ENCODE measurements at regions not wholly inside any gene's neighbourhood (a gene's known extent, or its start where the extent isn't known, plus 50 kb on each side); places are given as distances from the start of the nearest gene placed in this dataset.

DNA sequence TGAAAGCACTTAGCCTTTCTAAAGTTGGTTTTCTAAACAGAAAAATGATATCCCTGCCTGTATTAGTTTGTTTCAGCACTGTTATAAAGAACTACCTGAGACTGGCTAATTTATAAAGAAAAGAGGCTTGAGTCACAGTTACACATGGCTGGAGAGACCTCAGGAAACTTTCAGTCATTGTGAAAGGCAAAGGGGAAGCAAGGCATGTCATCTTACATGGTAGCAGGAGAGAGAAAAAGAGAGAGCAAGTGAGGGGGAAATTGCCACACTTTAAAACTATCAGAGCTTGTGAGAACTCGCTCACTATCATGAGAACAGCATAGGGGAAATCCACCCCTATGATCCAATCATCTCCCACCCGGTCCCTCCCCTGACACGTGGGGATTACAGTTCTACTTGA lies 64.9 kb downstream of the FAM170A start:
- ChIA-PET POLR2A (no interaction called here), CTCF (no interaction called here)
- H3K27me3 Mint-ChIP-seq, result no peaks in the 10 kb centered on the region
- no peak overlapping the region for H3K4me3 Mint-ChIP-seq
- no peak for ATAC-seq (ENCODE audit: poor library complexity)
- H3K27ac Mint-ChIP-seq, result no peak overlapping the region
- H3K36me3 ChIP-seq (ENCODE audit: insufficient read depth, low read length), result no peaks in the 10 kb centered on the region
- H3K27me3 ChIP-seq (ENCODE audit: control insufficient read depth in 1 of 2, insufficient read depth in 2 of 2, low read length in 2 of 2), result no peaks in the 10 kb centered on the region
- no peak overlapping the region for H3K4me3 ChIP-seq (ENCODE audit: low read length)
- no peaks in the 10 kb centered on the region for H3K36me3 Mint-ChIP-seq (ENCODE audit: low read depth)
- no peak for DNase-seq
- H3K9me3 ChIP-seq (ENCODE audit: control insufficient read depth in 1 of 2, insufficient read depth in 1 of 2, low read length in 2 of 2), result peaks cover 3 to 9% of the 10 kb centered on the region in 2 experiments
- no peaks in the 10 kb centered on the region for H3K4me1 Mint-ChIP-seq (ENCODE audit: low read depth)
- no peak overlapping the region for H3K27ac ChIP-seq (ENCODE audit: low read depth in 1 of 2, low read length in 2 of 2)
- intact Hi-C loops (cut with DNase I, micrococcal nuclease), result no loop called here
- H3K9me3 Mint-ChIP-seq, result peaks cover 12% of the 10 kb centered on the region
- no peaks in the 10 kb centered on the region for H3K4me1 ChIP-seq (ENCODE audit: insufficient read depth, low read length)
- TF ChIP-seq, protein P1, sequence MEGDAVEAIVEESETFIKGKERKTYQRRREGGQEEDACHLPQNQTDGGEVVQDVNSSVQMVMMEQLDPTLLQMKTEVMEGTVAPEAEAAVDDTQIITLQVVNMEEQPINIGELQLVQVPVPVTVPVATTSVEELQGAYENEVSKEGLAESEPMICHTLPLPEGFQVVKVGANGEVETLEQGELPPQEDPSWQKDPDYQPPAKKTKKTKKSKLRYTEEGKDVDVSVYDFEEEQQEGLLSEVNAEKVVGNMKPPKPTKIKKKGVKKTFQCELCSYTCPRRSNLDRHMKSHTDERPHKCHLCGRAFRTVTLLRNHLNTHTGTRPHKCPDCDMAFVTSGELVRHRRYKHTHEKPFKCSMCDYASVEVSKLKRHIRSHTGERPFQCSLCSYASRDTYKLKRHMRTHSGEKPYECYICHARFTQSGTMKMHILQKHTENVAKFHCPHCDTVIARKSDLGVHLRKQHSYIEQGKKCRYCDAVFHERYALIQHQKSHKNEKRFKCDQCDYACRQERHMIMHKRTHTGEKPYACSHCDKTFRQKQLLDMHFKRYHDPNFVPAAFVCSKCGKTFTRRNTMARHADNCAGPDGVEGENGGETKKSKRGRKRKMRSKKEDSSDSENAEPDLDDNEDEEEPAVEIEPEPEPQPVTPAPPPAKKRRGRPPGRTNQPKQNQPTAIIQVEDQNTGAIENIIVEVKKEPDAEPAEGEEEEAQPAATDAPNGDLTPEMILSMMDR (IDR thresholded peaks at IDR 0.05), result no peak

DNA sequence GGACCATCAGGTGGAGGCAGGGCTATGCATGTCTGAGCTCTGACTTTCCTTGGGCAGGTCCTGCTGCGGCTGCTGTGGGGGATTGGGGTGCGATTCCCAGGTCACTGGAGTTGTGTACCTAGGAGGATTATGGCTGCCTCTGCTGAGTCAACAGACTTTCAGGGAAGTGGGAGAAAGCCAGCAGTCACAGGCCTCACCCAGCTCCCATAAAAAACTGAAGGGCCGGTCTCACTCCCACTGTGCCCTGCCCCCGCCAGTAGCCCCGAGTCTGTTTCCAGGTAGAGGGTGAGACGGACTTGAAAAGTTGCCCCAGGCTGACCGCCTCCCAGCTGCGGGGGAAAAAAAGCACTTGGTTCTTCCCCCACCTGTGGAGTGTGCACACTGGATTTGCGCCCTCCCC lies 76.7 kb downstream of the FAM170A start:
- Mint-ChIP-seq H3K27ac (no peak overlapping the region), H3K4me1 (ENCODE audit: low read depth) (no peaks in the 10 kb centered on the region), H3K27me3 (peaks cover 9% of the 10 kb centered on the region), H3K36me3 (ENCODE audit: low read depth) (no peaks in the 10 kb centered on the region), H3K4me3 (no peak overlapping the region), H3K9me3 (peaks cover 2% of the 10 kb centered on the region)
- Histone ChIP-seq H3K4me3 (ENCODE audit: low read length) (no peak overlapping the region), H3K4me1 (ENCODE audit: insufficient read depth, low read length) (no peaks in the 10 kb centered on the region), H3K27me3 (ENCODE audit: control insufficient read depth in 1 of 2, insufficient read depth in 2 of 2, low read length in 2 of 2) (peaks cover 0 to 2% of the 10 kb centered on the region in 2 experiments), H3K9me3 (ENCODE audit: control insufficient read depth in 1 of 2, insufficient read depth in 1 of 2, low read length in 2 of 2) (peaks cover 0 to 3% of the 10 kb centered on the region in 2 experiments), H3K36me3 (ENCODE audit: insufficient read depth, low read length) (no peaks in the 10 kb centered on the region), H3K27ac (ENCODE audit: low read depth in 1 of 2, low read length in 2 of 2) (no peak overlapping the region)
- ChIA-PET POLR2A (no interaction called here), CTCF (no interaction called here)
- TF ChIP-seq, protein P1 (IDR thresholded peaks at IDR 0.05), result no peak
- ATAC-seq (ENCODE audit: poor library complexity) (no peak), DNase-seq (no peak)
- intact Hi-C loops (cut with DNase I, micrococcal nuclease), result no loop called here

DNA sequence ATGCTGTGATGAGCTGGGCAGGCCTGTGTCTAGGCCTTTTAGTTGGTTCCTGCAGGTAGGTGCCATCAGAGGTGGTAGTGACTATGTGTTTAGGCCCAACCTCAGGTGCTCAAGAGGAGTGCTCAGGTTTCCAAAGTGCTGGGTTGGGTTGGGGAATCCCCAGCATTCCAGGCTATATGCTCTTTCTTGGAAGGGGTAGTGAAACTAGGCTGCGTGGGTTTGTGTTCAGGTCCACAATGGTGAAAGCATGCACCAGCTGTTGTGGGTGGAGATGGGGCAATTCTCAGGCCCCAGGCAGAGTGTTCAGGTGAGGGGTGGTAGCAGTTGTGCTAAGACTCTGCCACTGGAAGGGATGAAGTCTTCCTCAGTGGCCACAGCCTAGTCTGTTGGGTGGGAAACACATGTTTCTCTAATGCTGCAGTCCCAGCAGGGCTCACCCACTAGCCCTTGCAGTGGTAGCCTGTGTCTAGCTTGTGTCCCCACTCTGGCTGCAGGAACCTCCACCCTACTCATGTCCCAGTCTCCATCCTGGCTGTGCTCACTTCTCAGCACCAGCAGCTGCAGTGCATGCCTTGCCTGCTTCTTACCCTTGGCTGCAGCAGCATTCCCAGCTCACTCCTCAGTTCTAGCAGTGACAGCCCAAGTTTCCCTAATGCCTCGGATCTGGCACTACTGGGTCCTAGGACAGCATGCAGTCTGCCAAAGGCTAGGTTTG lies 78.9 kb downstream of the FAM170A start:
- CTCF ChIA-PET, result no interaction called here
- H3K9me3 Mint-ChIP-seq, result no peaks in the 10 kb centered on the region
- TF ChIP-seq, protein P1 (IDR thresholded peaks at IDR 0.05), result no peak
- peaks cover 0 to 2% of the 10 kb centered on the region in 2 experiments for H3K27me3 ChIP-seq (ENCODE audit: control insufficient read depth in 1 of 2, insufficient read depth in 2 of 2, low read length in 2 of 2)
- H3K4me3 ChIP-seq (ENCODE audit: low read length), result no peak overlapping the region
- H3K4me1 Mint-ChIP-seq (ENCODE audit: low read depth), result no peaks in the 10 kb centered on the region
- H3K4me1 ChIP-seq (ENCODE audit: insufficient read depth, low read length), result no peaks in the 10 kb centered on the region
- POLR2A ChIA-PET, result interaction anchor here (0.6 kb wide), 1 partner anchor 1933 kb away, joined by 3 read pairs; no protein-coding TSS in a partner anchor
- DNase-seq (peak in 1 of 14 experiments; percentile 1), ATAC-seq (ENCODE audit: poor library complexity) (no peak)
- peaks cover 0 to 3% of the 10 kb centered on the region in 2 experiments for H3K9me3 ChIP-seq (ENCODE audit: control insufficient read depth in 1 of 2, insufficient read depth in 1 of 2, low read length in 2 of 2)
- peaks cover 9% of the 10 kb centered on the region for H3K27me3 Mint-ChIP-seq
- no peaks in the 10 kb centered on the region for H3K36me3 ChIP-seq (ENCODE audit: insufficient read depth, low read length)
- H3K36me3 Mint-ChIP-seq (ENCODE audit: low read depth), result no peaks in the 10 kb centered on the region
- no peak overlapping the region for H3K27ac ChIP-seq (ENCODE audit: low read depth in 1 of 2, low read length in 2 of 2)
- H3K27ac Mint-ChIP-seq, result no peak overlapping the region
- intact Hi-C loops (cut with DNase I, micrococcal nuclease), result no loop called here
- H3K4me3 Mint-ChIP-seq, result no peak overlapping the region

Measured in CD4-positive, alpha-beta T cell (primary cell).